Stimulated activated CD8-positive, alpha-beta memory T cell treated with anti-CD3 and anti-CD28 coated beads, Interleukin-4, amount 100 ng/mL, for 48 hours (primary cell): ENCODE measurements at regions not wholly inside any gene's neighbourhood (a gene's known extent, or its start where the extent isn't known, plus 50 kb on each side); places are given as distances from the start of the nearest gene placed in this dataset.
"Not testable (repeated sequence)": the region's sequence is repeated elsewhere in the genome, so short reads cannot be mapped to it uniquely, and the experiment has no call there.

Source experiments
- DNase-seq: peaks from one replicate; pipeline ENCODE4 v3.0.0-alpha.2; 2020

DNA sequence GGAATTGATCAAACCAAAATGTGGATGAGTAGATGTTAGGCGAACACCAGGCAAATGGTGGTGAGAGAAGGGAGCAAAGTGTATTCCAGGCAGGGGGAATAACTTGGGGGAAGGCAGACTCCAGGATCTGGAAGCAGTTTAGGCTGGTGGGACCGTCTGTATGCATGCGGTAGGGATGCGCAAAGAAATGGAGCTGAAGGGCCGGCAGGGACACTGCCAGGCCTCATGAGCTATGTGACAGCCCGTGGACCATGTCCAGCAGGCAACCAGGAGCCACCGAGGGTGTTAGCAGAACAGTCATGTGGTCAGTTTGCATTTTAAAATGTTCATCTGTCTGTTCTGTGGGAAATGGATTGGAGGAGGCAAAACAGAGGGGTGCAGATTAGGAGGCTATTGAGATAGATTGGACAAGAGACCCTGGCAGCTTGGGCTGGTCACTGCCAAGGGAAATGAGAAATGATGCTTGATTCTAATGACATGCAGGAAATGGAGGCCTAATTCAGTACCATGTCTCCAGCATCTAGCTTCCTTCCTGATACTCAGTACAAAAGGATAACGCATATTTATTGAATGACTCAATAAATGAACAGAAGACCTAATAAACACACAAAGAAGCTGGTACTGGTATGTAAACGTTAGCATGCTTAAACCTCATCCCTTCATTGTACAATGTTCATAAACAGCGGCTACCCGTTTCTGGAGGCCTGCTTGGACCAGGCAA is 412.4 kb downstream of the BUD13 start:
- no peak for DNase-seq

DNA sequence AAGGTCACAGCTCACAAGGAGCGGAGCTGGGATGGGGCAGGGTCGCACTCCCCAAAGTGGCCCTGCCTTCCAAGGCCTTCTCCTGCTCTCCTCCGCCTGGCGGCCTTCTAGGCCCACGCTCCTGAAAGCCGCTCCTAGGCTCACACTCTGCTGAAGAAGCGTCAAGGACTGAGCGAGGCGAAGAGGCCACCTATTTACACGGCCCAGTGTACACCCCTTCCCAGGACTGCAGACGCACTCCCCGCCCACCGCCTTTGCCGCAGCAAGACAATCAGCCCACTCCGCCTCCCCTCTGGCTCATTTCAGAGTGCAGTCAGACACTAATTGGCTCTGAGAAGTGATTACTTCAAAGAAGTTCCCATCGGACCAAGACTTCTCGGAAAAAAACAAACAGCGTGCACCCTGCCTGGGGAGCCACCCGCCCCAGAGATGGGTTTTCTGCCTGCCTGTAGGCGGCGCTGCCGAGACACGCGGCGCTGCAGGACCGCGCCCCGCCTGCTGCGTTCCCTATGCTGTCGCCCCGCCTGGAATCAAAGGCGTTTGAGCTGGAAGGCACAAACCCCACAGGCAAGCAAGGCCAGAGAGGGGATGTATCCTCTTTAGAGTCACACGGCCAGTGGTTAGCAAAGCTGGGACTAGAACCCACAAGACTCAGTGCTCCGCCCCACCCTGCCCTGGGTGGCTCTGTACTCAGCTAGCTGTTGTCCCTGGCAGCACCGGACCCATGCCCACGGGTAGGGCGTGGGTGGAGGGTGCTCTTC is 414.8 kb downstream of the BUD13 start:
- DNase-seq = no peak

DNA sequence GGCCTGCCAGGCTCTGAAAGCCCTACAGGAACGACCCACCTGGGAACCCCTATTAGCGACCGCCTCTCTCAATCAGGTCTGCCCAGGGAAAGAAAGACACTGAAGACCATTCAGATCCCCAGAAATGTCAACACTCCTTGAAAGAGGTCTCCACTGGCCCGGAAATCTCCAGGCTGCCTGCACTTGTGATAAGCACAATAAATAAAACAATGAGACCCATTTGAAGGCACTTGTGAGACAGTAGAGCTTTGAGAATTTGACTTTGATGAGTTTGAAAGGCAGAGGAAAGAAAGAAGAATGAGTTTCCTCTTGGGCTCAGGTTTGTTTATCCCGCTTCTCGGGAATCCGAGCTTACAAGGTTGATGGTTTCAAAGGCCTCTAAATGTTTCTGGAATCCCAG is 416.3 kb downstream of the BUD13 start:
- no peak for DNase-seq

DNA sequence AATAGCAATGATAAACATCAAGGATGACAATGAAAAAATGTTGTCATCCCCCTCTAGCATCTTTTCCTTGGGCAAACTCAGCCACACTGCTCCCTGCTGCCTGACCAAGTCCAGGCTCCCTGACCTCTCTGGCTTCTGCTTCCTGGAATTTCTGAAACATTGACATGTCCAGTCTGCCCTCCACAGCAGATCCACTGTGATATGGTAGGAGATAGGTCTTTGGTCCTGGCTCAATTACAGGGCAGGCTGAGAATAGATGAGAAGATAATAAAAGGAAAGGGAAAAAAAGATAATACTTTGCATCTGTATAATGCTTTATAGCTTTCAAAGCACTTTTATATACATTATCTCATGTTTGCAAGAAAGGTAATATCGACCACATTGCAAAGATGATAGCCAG is 417.7 kb downstream of the BUD13 start:
- no peak for DNase-seq

DNA sequence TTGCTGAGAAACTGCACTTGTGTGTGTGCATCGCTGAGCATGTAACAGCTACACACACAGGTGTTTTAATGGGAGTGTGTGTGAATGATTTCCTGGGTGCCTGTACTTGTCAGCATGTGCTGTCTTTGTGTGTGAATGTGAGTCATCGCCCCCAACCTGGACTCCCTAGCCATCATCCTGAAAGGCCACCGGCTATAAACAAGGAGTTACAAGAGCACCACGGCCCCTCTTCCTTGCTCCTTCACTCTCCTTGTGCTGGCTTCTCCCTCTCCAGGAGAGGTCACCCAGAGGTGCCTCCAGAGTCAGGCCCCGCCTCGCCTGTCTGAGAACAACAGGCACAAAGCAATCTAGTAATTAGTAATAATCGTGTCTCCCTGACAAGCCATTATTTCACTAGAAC is 419.2 kb downstream of the BUD13 start:
- DNase-seq = no peak

DNA sequence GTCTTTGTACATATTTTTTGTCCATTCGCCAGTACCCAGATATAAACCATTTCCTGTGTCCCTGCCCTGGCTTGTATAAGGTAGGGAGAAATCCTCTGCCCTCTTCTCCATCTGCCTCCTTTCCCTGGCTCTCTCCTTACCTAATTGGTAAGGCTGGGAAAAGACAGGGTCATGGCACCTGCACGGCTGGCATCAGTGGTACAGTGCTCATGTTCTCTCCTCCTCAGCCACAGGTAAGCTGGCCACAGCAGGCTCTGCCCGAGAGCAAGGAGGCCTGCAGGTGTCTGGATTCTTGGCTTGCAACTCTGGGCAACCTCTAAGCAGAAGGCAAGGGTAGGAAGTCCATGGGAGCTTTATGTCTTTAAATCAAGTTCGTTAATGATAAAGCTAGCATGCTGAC is 419.9 kb downstream of the BUD13 start:
- DNase-seq = no peak

DNA sequence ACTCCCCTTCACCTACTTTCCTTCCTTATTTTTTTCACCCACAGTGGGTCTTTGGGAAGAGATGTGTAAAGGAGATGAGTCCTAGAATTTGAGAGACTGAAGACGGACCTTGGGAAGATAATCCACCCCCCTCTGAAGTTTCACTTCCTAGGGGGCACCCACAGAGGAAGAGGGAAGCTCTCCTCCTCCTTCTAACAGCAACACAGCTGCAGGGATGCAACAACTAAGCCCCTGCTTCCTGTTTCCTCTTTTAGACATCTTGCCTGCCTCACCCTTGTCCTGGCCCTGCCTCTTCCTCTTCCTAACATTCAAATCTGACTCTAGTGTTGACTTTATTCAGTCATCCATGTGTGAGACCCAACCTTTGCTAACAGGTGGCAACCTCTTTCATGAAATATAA is 424.6 kb downstream of the BUD13 start:
- no peak for DNase-seq

DNA sequence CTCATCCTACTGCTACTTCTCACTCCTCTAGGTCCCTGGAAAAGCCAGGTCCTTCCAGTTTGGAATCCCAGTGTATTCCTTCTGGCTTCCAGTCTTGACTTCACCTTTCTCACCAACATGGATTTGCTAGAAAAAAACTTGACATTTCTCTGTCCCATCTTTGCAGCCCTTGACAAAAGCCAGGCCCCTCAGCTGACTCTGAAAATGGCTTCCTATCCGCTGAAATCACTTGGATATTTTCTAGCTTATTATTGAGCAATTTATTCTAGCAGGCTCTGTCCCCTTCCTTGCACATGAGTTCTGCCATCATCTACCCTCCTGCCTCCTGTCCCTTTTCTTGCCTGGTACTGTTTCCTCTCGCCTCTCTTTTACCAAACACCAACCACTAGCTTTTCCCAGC is 427.2 kb downstream of the BUD13 start:
- no peak for DNase-seq

DNA sequence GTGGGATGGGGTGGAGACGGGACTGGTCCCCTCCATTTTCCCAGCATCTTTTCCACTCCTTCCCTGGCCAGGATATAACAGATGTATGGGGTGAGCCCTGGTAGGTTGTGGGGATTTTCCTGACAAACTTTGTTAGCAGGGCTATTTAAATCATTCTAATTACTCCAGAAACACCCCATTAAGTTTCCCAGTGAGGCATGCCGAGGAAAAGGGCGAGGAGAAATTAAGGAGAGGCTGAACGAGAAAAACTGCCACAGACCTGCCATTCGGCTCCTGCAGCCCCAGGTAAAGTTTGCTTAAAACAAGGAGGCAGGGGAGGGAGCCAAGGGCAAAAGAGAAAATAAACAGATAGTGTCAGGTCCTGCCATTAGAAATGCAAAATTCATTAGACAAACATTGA is 428.2 kb downstream of the BUD13 start:
- no peak for DNase-seq

DNA sequence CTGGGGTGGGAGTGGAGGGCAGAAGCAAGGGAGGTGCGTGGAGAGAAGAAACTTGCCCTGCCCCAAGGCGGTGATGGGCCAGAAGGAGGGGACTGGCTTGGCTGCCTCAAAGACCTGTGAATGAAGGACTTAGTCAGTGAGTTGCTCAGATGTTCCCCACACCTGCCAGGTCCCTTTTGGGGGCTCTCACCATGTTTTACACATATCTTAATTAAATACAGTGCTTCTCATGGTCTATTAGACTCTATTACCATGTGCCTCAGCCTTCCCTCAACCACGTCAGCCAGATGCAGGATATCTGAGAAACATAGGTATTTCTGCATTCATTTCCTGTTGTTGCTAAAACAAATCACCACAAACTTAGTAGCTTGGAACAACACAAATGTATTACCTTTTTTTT is 429.5 kb downstream of the BUD13 start:
- no peak for DNase-seq

DNA sequence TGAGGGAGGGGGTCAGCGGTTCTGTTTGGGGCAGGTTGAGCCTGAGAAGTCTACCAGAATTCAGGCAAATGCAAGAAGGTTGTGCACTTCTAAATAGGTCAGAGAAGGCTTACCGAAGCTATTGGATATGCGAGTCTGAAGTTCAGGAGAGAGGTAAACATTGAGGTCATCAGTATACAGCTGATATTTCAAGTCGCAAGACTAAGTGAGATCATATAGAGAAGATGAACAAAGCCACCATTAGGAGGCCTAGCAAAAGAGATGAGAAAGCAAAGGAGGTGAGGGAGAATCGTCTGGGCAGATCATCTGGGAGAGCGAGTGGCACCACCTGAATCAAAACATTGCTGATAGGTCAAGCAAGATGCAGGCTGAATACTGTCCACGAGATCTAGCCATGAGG is 430.6 kb downstream of the BUD13 start:
- DNase-seq = no peak

DNA sequence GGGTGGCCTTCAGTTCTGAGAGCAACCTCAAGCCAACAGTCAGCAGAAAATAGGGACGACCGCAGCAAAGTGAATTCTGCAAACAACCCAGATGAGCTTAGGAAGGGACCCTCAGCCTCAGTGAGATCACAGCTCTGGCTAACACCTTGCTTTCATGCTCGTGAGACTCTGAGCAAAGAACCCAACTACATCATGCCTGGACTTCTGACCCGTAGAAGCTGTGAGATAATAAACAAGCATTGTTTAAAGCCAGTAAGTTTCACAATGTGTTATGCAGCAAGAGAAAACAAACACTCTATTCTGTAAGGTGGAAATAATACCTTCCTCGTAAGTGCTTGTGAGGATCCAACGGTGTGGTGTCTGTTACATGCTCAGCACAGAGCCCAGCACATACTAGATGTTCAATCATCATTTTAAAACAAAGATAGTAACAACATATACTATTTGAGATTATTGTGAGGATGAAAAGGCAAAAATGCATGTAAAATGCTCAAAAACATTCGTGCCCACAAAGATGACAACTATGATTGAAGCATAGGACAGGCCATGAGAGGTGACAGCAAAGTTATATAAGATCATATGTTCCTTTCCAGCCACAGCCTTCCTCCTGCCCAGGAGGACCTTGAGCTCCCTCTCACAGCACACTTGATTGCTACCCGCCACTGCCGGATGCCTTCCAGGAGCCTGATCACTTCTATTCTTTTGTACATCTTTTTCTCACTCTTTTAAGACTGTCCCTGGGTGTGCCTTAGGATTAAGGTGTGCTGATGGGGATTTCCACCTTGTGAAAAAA is 433.3 kb downstream of the BUD13 start:
- DNase-seq = no peak

DNA sequence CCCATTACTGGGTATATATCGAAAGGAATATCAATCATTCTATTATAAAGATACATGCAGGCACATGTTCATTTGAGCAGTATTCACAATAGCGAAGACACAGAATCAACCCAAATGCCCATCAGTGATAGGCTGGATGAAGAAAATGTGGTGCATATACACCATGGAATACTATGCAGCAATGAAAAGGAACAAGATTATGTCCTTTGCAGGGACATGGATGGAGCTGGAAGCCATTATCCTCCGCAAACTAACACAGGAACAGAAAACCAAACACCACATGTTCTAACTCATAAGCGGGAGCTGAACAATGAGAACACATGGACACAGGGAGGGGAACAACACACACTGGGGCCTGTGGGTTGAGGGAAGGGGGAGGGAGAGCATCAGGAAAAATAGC is 434.3 kb downstream of the BUD13 start:
- DNase-seq = not testable (repeated sequence)

DNA sequence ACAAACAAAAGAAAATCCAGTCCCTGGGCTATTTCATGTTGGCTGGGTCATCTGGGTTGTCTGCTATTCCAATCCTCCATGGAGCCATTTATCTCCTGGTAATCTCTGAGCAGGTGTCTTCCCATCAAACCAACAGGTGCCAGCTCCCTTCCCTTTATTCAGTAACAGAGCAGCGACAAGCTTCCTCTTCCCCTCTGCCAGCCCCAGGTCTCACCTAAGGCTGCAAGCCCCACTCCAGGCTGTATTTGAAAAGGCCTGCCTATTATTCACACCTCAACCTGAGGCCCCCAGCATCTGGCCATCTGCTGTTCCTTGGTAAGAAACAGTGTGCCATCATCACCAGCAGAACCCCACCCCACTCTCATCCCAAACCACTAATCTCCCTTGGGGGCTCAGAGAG is 436.2 kb downstream of the BUD13 start:
- DNase-seq = no peak

DNA sequence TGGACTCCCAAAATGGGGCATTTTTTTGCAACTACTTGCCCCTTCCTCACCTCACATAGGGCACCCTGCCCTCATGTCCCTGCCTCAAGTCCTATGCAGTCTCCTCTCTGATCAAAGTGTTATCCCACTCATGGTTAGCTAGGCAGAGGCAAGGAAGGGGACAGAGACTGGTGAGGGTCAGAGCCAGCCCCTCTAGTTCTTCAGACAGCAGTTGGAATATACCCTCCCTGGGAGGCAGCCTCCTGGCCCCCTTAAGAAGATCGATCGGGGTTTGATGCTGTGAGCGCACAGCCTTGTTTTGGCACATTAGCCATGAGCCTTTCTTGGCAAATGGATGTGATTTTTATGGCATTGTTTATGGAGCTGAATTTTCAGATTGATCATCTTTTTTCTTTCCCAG is 436.9 kb downstream of the BUD13 start:
- no peak for DNase-seq

DNA sequence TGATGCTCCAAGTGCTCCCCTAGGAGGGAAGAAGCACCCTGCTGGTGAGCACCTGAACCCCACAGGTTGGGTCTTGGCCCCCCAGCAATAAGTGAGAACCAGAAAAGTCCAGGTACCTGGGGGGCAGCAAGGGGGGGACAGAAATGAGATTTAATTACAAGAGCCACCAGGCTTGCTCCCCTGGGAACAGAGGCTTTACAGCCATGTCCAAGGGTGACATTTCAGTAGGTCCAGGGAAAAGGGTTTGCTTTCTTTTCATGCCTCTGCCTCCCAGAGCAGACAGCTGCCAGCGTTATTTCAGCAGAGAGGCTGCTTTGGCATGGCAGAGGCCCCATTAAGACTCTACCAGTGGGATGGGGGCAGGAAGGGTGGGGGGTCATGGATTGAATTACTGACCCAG is 437.7 kb downstream of the BUD13 start:
- no peak for DNase-seq

DNA sequence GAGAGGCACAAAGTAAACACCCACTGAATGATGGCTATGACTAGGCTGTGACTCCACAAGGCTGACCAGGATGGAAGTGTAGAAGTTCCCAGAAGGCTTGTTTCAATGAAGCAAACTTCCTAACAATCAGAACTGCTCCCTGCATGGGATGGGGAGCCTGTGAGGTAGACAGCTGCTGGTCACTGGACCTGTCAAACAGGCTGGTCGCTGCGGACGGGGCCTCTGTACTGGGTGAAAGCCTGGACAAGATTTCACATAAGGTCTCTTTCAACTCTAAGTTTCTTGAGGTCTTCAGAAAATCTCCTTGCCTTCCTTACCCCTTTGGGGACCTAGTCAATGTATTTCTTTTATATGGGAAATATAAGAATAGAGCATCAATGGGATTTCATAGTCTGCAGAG is 438.2 kb downstream of the BUD13 start:
- no peak for DNase-seq

DNA sequence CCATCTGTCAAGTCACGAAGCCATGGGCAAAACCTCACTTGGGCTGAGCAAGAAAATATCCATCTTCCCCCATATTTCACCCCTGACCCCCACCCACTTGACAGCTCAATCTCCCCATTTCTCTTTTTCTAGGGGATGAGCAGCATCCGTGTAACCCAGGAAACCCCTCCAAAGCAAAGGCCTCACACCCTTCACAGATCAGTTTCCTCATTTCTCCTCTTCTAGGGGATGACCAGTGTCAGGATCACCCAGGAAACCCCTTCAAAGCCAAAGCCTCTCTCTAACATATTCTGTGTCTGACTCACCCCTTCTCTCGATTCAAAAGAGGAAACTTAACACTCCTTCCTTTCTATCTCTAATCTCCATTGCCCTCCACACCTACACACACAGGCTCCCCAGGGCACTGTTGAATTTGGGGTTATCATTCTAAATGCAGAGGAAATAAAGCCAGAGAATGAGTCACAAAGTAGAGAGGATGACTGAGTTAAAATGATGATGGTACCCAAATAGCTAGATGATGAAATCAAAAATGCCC is 439.7 kb downstream of the BUD13 start:
- no peak for DNase-seq

DNA sequence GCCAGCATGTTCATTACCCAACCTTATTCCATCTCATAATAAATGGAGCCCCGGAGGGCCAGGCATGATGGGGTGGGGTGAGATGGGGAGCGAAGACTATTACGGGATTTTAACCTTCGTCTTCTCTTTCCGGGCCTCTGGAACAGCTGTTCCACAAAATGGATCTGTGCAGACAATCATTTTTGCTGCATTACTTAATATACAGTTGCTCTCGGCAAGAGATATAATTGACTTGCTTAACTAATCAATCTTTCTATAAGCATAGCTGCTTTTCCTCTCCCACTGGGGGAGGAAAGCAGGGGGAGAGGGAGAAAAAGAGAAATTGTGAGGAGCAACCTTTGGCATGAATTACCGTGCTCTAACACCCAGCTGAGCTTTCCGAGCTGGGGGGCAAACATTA is 440.4 kb downstream of the BUD13 start:
- no peak for DNase-seq

DNA sequence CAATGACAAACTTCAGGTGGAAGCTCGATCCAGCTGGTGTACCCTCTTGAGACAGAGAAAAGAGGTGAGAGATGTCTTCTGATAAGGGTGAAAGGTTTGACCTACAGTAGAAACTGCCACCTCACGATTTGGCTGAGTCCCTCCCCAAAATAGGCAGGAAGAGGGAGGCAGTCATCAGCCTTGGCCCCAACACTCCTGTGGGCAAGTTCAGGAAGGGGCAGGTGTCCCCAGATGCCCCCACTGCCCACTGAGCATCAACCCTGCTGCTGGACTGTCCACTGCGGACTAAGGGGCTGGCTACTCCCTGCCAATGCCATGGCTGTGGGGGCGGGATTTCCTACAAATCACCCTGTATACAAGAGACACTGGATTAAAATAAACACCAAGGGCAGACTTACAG is 441.4 kb downstream of the BUD13 start:
- no peak for DNase-seq

DNA sequence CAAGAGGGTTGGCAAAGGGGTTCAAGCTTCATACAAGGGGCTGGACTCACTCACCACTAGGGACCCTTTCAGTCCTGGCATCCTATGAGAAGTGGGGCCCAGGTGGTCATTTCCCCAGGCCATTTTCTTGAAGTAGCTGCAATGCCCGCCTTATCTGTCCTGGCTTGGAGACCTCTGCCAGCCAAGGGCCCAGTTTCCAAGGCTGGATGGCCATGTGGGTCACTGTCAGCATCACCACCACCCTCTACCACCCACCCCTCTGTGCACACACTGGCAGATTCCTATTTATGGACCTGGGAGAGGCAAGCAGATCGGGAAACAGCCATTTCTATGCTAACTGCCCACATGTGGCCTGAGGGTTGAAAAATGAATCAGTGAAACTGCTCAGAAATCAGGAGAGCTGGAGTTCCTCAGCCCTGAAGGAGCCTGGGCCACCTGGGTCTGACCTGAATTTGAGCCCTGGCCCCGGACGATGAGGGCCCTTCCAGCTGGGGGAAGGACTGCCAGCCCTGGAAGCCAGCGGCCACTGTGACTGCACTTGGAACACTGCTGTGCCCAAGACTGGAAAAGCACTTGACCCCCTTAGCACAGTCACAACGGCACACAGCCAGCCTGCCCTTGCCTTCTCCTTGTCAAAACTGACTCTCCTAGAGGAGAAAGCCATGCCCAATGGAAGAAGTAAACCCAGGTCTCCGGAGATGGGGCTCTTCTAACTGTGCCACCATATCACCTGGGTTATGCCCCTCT is 442.2 kb downstream of the BUD13 start:
- DNase-seq = no peak

DNA sequence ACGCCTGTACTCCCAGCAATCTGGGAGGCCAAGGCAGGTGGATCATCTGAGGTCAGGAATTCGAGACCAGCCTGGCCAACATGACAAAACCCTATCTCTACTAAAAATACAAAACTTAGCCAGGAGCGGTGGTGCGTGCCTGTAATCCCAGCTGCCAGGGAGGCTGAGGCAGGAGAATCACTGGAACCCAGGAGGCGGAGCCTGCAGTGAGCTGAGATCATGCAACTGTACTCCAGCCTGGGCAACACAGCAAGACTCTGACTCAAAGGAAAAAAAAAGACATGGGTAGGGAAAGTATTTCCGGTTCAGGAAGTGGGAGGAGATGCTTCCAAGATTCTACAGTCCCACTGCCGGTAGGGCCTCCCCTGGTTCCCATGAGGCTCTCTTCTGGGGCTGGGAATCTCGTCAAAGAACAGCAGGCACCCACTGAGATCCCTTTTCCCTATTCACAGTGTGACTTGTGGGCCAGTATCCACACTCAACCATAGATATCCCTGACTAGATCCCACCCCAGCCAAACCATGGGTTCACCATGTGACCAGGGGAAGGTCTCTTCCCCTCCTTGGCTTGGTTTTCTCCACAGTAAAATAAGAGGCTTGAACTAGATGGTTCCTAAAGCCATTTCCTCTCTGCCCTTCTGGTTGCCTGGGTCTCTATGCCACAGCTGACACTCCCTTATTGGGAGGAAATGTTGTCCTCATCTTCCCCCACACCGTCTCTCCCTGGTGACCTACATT is 443.3 kb downstream of the BUD13 start:
- DNase-seq = no peak
